GM12878 (cell line): ENCODE measurements at regions not wholly inside any gene's neighbourhood (a gene's known extent, or its start where the extent isn't known, plus 50 kb on each side); places are given as distances from the start of the nearest gene placed in this dataset.

Experiments
- CTCF ChIP-seq, 3 experiments: IDR thresholded peaks in 2 of 3; conservative IDR thresholded peaks in 1 of 3; 2 replicates each; pipeline ENCODE4 v1.5.1; 2011; ENCODE audit warnings: low read depth in 3 of 3, low read length in 3 of 3, mild to moderate bottlenecking in 3 of 3, control low read depth in 2 of 3, moderate library complexity in 2 of 3, inconsistent platforms in 1 of 3, mixed read lengths in 1 of 3; ENCODE audit not compliant: control insufficient read depth in 2 of 3, insufficient read depth in 1 of 3; ENCODE audit errors: extremely low read depth in 1 of 3
- ELK1 ChIP-seq: IDR thresholded peaks from 2 replicates; pipeline ENCODE4 v1.6.1; 2012; ENCODE audit warnings: low read depth, low read length, improper control_type of control experiment
- JUND ChIP-seq: IDR thresholded peaks from 2 replicates; pipeline ENCODE4 v1.6.1; 2012; ENCODE audit warnings: low read depth, mild to moderate bottlenecking, low read length, improper control_type of control experiment, moderate library complexity
- POLR2AphosphoS5 ChIP-seq: IDR thresholded peaks from 2 replicates; pipeline ENCODE4 v1.6.1; 2011; ENCODE audit warnings: mild to moderate bottlenecking, low read length, inconsistent platforms

- no peak for TF ChIP-seq ELK1
- no peak for TF ChIP-seq POLR2AphosphoS5
- no peak for TF ChIP-seq JUND
- TF ChIP-seq CTCF (IDR thresholded peaks at IDR 0.05 in 2 of 3, conservative IDR thresholded peaks at IDR 0.05 in 1 of 3; ENCODE audit: control insufficient read depth in 2 of 3, extremely low read depth in 1 of 3, insufficient read depth in 1 of 3, low read depth in 3 of 3, low read length in 3 of 3), result no peak
Measured at GRCh38 chr12:14249368-14249767, 116.1 kb upstream of the ATF7IP start.
